ENCODE measurements at regions not wholly inside any gene's neighbourhood (a gene's known extent, or its start where the extent isn't known, plus 50 kb on each side); places are given as distances from the start of the nearest gene placed in this dataset.

- Histone ChIP-seq H3K4me2 (ENCODE audit: control insufficient read depth, extremely low read depth, insufficient read depth, low read depth, low read length) (no peak overlapping the region), H3K9me1 (ENCODE audit: control insufficient read depth, extremely low read depth, insufficient read depth, low read length) (no peaks in the 10 kb centered on the region), H4K20me1 (ENCODE audit: control insufficient read depth, extremely low read depth, insufficient read depth, low read length) (no peaks in the 10 kb centered on the region), H3K4me3 (ENCODE audit: control insufficient read depth in 2 of 3, extremely low read depth in 1 of 3, insufficient read depth in 2 of 3, low read depth in 1 of 3, low read length in 3 of 3) (no peak overlapping the region), H3K27me3 (ENCODE audit: control insufficient read depth, extremely low read depth, insufficient read depth, low read length) (no peaks in the 10 kb centered on the region), H3K36me3 (ENCODE audit: control insufficient read depth in 2 of 2, extremely low read depth in 1 of 2, insufficient read depth in 2 of 2, low read length in 2 of 2) (no peaks in the 10 kb centered on the region), H3K79me2 (ENCODE audit: control insufficient read depth, insufficient read depth, low read length) (no peaks in the 10 kb centered on the region), H3K9me3 (ENCODE audit: control insufficient read depth, low read depth, low read length) (no peaks in the 10 kb centered on the region), H2AFZ (ENCODE audit: control insufficient read depth, low read length) (no peak overlapping the region), H3K4me1 (ENCODE audit: control insufficient read depth, extremely low read depth, insufficient read depth, low read length) (no peaks in the 10 kb centered on the region), H3K9ac (ENCODE audit: control insufficient read depth, extremely low read depth, insufficient read depth, low read length) (no peak overlapping the region), H3K27ac (ENCODE audit: control insufficient read depth, insufficient read depth, low read length) (no peak overlapping the region)
- TF ChIP-seq CTCF (optimal IDR thresholded peaks at IDR 0.05 in 1 of 3, IDR thresholded peaks at IDR 0.05 in 1 of 3, conservative IDR thresholded peaks at IDR 0.05 in 1 of 3; ENCODE audit: extremely low read depth in 1 of 3, insufficient read depth in 2 of 3, low read length in 3 of 3), result peak; percentile 49 to 59 (median 53)
- no peak for TF ChIP-seq EZH2 (IDR thresholded peaks at IDR 0.05; ENCODE audit: low read length)
- dilution Hi-C loops (cut with MboI; ENCODE audit: extremely low pct_ligation_motif_present, low sequenced_read_pairs), result no loop called here
- FAIRE-seq (no peak), DNase-seq (ENCODE audit: low read depth, low spot score) (no peak)
Observed at GRCh38 chr5:119743927-119744326, 114.6 kb downstream of the FAM170A start.

- dilution Hi-C loops (cut with MboI; ENCODE audit: extremely low pct_ligation_motif_present, low sequenced_read_pairs), result no loop called here
- H3K9me3 ChIP-seq (ENCODE audit: control insufficient read depth, low read depth, low read length), result no peaks in the 10 kb centered on the region
- DNase-seq (ENCODE audit: low read depth, low spot score), result no peak
- H3K79me2 ChIP-seq (ENCODE audit: control insufficient read depth, insufficient read depth, low read length), result no peaks in the 10 kb centered on the region
- no peak overlapping the region for H3K4me3 ChIP-seq (ENCODE audit: control insufficient read depth in 2 of 3, extremely low read depth in 1 of 3, insufficient read depth in 2 of 3, low read depth in 1 of 3, low read length in 3 of 3)
- H3K9me1 ChIP-seq (ENCODE audit: control insufficient read depth, extremely low read depth, insufficient read depth, low read length), result no peaks in the 10 kb centered on the region
- no peak overlapping the region for H3K4me2 ChIP-seq (ENCODE audit: control insufficient read depth, extremely low read depth, insufficient read depth, low read depth, low read length)
- no peaks in the 10 kb centered on the region for H4K20me1 ChIP-seq (ENCODE audit: control insufficient read depth, extremely low read depth, insufficient read depth, low read length)
- no peak overlapping the region for H3K9ac ChIP-seq (ENCODE audit: control insufficient read depth, extremely low read depth, insufficient read depth, low read length)
- no peaks in the 10 kb centered on the region for H3K27me3 ChIP-seq (ENCODE audit: control insufficient read depth, extremely low read depth, insufficient read depth, low read length)
- peak; percentile 26 for FAIRE-seq
- no peak overlapping the region for H2AFZ ChIP-seq (ENCODE audit: control insufficient read depth, low read length)
- no peak for TF ChIP-seq CTCF (optimal IDR thresholded peaks at IDR 0.05 in 1 of 3, IDR thresholded peaks at IDR 0.05 in 1 of 3, conservative IDR thresholded peaks at IDR 0.05 in 1 of 3; ENCODE audit: extremely low read depth in 1 of 3, insufficient read depth in 2 of 3, low read length in 3 of 3)
- TF ChIP-seq EZH2 (IDR thresholded peaks at IDR 0.05; ENCODE audit: low read length), result no peak
- no peaks in the 10 kb centered on the region for H3K36me3 ChIP-seq (ENCODE audit: control insufficient read depth in 2 of 2, extremely low read depth in 1 of 2, insufficient read depth in 2 of 2, low read length in 2 of 2)
- H3K4me1 ChIP-seq (ENCODE audit: control insufficient read depth, extremely low read depth, insufficient read depth, low read length), result no peaks in the 10 kb centered on the region
- H3K27ac ChIP-seq (ENCODE audit: control insufficient read depth, insufficient read depth, low read length), result no peak overlapping the region
Observed at GRCh38 chr5:119745976-119746375, 116.6 kb downstream of the FAM170A start.
